GM18951 (cell line): ENCODE measurements at regions not wholly inside any gene's neighbourhood (a gene's known extent, or its start where the extent isn't known, plus 50 kb on each side); places are given as distances from the start of the nearest gene placed in this dataset.
"Not testable (repeated sequence)": the region's sequence is repeated elsewhere in the genome, so short reads cannot be mapped to it uniquely, and the experiment has no call there.

Experiments used
- in situ Hi-C: fragments of 300-500 bp; cut with MboI; formaldehyde crosslinking; loops from one replicate; pipeline ENCODE4 v1.12.0; 2022; ENCODE audit warnings: low sequenced_read_pairs, mixed read lengths, inconsistent platforms; ENCODE audit not compliant: unreplicated experiment

- in situ Hi-C loops = not testable (repeated sequence)
Measured at GRCh38 chr21:10361214-10361736, 160.1 kb upstream of the TPTE start.

GRCh38 chr21:10362816-10363215, 158.6 kb upstream of the TPTE start:
- in situ Hi-C loops = not testable (repeated sequence)

GRCh38 chr21:10363321-10363720, 158.1 kb upstream of the TPTE start:
- in situ Hi-C loops = not testable (repeated sequence)

GRCh38 chr21:10366210-10366609, 155.2 kb upstream of the TPTE start:
- in situ Hi-C loops = not testable (repeated sequence)

GRCh38 chr21:10367586-10367985, 153.8 kb upstream of the TPTE start:
- in situ Hi-C loops = not testable (repeated sequence)

GRCh38 chr21:10368323-10368798, 153.0 kb upstream of the TPTE start:
- in situ Hi-C loops = not testable (repeated sequence)

GRCh38 chr21:10369289-10369688, 152.1 kb upstream of the TPTE start:
- in situ Hi-C loops = not testable (repeated sequence)

- in situ Hi-C loops = loop anchor here (5.0 kb wide), 1 partner anchor 655 kb away; no protein-coding TSS in a partner anchor
Measured at GRCh38 chr21:10377758-10378157, 143.6 kb upstream of the TPTE start.

- in situ Hi-C loops = loop anchor here (5.0 kb wide), 1 partner anchor 652 kb away; no protein-coding TSS in a partner anchor
Measured at GRCh38 chr21:10379816-10380215, 141.6 kb upstream of the TPTE start.

- in situ Hi-C loops = not testable (repeated sequence)
Measured at GRCh38 chr21:10381687-10382060, 139.7 kb upstream of the TPTE start.

- in situ Hi-C loops = not testable (repeated sequence)
Measured at GRCh38 chr21:10382135-10382534, 139.2 kb upstream of the TPTE start.

GRCh38 chr21:10382580-10382979, 138.8 kb upstream of the TPTE start:
- in situ Hi-C loops = not testable (repeated sequence)

GRCh38 chr21:10383571-10383970, 137.8 kb upstream of the TPTE start:
- in situ Hi-C loops = not testable (repeated sequence)

GRCh38 chr21:10384304-10384861, 137.0 kb upstream of the TPTE start:
- in situ Hi-C loops = not testable (repeated sequence)

- in situ Hi-C loops = not testable (repeated sequence)
Measured at GRCh38 chr21:10385202-10385601, 136.2 kb upstream of the TPTE start.

- in situ Hi-C loops = not testable (repeated sequence)
Measured at GRCh38 chr21:10385898-10386527, 135.4 kb upstream of the TPTE start.

GRCh38 chr21:10387692-10388450, 133.5 kb upstream of the TPTE start:
- in situ Hi-C loops = not testable (repeated sequence)

- in situ Hi-C loops = not testable (repeated sequence)
Measured at GRCh38 chr21:10388625-10389024, 132.8 kb upstream of the TPTE start.

- in situ Hi-C loops = not testable (repeated sequence)
Measured at GRCh38 chr21:10392301-10392700, 129.1 kb upstream of the TPTE start.

GRCh38 chr21:10395963-10396362, 125.4 kb upstream of the TPTE start:
- in situ Hi-C loops = not testable (repeated sequence)

GRCh38 chr21:10397495-10397915, 123.9 kb upstream of the TPTE start:
- in situ Hi-C loops = not testable (repeated sequence)
